ENCODE measurements at regions not wholly inside any gene's neighbourhood (a gene's known extent, or its start where the extent isn't known, plus 50 kb on each side); places are given as distances from the start of the nearest gene placed in this dataset.

DNA sequence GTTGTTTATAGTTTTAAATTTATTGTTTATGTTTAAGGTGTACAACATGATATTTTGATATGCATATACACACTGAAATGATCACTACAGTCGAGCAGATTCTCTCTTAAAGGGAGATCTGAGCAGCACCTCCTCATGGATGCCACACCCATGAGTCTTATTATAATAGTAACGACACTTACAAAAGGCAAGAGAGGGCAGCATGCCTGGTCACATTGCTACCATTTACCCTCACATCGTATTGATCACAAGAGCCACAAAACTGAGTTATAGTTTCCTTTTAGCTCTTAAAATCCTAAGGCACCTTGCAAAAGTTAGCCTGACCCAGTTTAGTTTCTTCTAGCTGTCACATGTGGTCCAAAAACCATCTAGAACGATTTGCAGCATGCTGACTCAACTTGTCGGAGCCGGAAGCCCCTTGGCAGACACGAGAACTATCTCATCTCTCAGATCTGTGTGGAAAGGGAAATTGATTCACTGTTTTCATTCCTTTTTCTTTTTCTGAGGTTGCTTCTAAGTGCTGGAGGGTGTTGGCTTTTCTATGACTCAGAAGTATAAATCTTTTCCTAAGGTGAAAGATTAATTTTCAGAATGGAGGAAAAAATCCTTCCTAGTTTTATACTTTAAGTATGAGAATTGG lies 85.3 kb downstream of the CDC42EP3 start (continued):
- TF ChIP-seq TCF3 (CRISPR knock-in tag; IDR thresholded peaks at IDR 0.05), result no peak
- TF ChIP-seq ZNF263 (CRISPR knock-in tag; IDR thresholded peaks at IDR 0.05; ENCODE audit: borderline replicate concordance), result no peak
- no peak for TF ChIP-seq SP2 (IDR thresholded peaks at IDR 0.05; ENCODE audit: extremely low read depth, low read depth, low read length, poor library complexity, severe bottlenecking)
- no peak for TF ChIP-seq SMAD2 (IDR thresholded peaks at IDR 0.05; ENCODE audit: low read depth, low read length)
- TF ChIP-seq FOSL1 (tag; conservative IDR thresholded peaks at IDR 0.05), result peak; percentile 73
- no peak for TF ChIP-seq RFX7 (CRISPR knock-in tag; IDR thresholded peaks at IDR 0.05)
- TF ChIP-seq ZBTB49 (CRISPR knock-in tag; IDR thresholded peaks at IDR 0.05; ENCODE audit: borderline replicate concordance), result no peak
- no peak for TF ChIP-seq NBN (IDR thresholded peaks at IDR 0.05; ENCODE audit: low read depth)
- no peak for TF ChIP-seq PHF8 (IDR thresholded peaks at IDR 0.05; ENCODE audit: borderline replicate concordance, low read length)
- no peak for TF ChIP-seq PHTF2 (CRISPR knock-in tag; IDR thresholded peaks at IDR 0.05)
- no peak for TF ChIP-seq PTTG1 (tag; IDR thresholded peaks at IDR 0.05; ENCODE audit: low read depth)
- TF ChIP-seq, protein P1, sequence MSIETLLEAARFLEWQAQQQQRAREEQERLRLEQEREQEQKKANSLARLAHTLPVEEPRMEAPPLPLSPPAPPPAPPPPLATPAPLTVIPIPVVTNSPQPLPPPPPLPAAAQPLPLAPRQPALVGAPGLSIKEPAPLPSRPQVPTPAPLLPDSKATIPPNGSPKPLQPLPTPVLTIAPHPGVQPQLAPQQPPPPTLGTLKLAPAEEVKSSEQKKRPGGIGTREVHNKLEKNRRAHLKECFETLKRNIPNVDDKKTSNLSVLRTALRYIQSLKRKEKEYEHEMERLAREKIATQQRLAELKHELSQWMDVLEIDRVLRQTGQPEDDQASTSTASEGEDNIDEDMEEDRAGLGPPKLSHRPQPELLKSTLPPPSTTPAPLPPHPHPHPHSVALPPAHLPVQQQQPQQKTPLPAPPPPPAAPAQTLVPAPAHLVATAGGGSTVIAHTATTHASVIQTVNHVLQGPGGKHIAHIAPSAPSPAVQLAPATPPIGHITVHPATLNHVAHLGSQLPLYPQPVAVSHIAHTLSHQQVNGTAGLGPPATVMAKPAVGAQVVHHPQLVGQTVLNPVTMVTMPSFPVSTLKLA (conservative IDR thresholded peaks at IDR 0.05), result 0 out of 4 replicates have a peak, but pooled peaks of 1 of the 2 experiments have one; percentile 31
- TF ChIP-seq CEBPG (CRISPR knock-in tag; IDR thresholded peaks at IDR 0.05), result no peak
- no peak for TF ChIP-seq CEBPG (tag; conservative IDR thresholded peaks at IDR 0.05 in 1 of 2, IDR thresholded peaks at IDR 0.05 in 1 of 2)
- TF ChIP-seq KLF6 (CRISPR knock-in tag; IDR thresholded peaks at IDR 0.05; ENCODE audit: borderline replicate concordance), result no peak
- no peak for TF ChIP-seq NCOA1 (IDR thresholded peaks at IDR 0.05; ENCODE audit: low read depth)
- TF ChIP-seq NR1H2 (CRISPR knock-in tag; IDR thresholded peaks at IDR 0.05), result no peak
- TF ChIP-seq JUND (IDR thresholded peaks at IDR 0.05; ENCODE audit: borderline replicate concordance, low read depth, low read length), result peak; percentile 70; the same call in 1 of the 2 replicates
- TF ChIP-seq JUND (tag; IDR thresholded peaks at IDR 0.05; ENCODE audit: borderline replicate concordance, low read depth, low read length), result no peak
- TF ChIP-seq ZBTB7A (IDR thresholded peaks at IDR 0.05; ENCODE audit: borderline replicate concordance, control insufficient read depth, low read depth, low read length), result no peak
- peak; percentile 34 for TF ChIP-seq NFE2 (IDR thresholded peaks at IDR 0.05; ENCODE audit: low read depth)
- no peak for TF ChIP-seq MCM3 (IDR thresholded peaks at IDR 0.05)
- TF ChIP-seq, protein P2, sequence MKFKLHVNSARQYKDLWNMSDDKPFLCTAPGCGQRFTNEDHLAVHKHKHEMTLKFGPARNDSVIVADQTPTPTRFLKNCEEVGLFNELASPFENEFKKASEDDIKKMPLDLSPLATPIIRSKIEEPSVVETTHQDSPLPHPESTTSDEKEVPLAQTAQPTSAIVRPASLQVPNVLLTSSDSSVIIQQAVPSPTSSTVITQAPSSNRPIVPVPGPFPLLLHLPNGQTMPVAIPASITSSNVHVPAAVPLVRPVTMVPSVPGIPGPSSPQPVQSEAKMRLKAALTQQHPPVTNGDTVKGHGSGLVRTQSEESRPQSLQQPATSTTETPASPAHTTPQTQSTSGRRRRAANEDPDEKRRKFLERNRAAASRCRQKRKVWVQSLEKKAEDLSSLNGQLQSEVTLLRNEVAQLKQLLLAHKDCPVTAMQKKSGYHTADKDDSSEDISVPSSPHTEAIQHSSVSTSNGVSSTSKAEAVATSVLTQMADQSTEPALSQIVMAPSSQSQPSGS (CRISPR knock-in tag; IDR thresholded peaks at IDR 0.05), result no peak
- no peak for TF ChIP-seq CTBP1 (IDR thresholded peaks at IDR 0.05; ENCODE audit: borderline replicate concordance)

Data from K562 (cell line).